ENCODE measurements at regions not wholly inside any gene's neighbourhood (a gene's known extent, or its start where the extent isn't known, plus 50 kb on each side); places are given as distances from the start of the nearest gene placed in this dataset.
"Not testable (repeated sequence)": the region's sequence is repeated elsewhere in the genome, so short reads cannot be mapped to it uniquely, and the experiment has no call there.

DNA sequence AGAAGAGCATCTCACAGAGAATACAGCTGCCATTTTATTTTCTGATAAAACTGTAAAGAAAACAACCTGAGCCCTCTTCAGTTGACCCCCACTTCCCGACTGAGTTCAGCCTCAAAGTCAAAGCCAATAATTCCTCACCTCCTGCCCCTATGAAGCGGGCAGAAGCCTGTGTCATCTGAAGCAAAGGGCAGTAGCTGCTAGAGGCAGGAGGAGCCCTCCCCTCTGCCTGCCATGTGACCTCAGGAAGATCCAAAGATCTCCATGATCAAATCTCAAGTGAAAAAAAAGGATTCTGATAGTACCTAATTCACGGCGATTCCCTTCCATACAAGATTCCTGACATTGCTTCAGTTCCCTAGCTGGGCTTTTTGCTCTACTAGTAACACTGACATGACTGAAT, 223.1 kb upstream of the CAND1 start:
- DNase-seq: no peak

DNA sequence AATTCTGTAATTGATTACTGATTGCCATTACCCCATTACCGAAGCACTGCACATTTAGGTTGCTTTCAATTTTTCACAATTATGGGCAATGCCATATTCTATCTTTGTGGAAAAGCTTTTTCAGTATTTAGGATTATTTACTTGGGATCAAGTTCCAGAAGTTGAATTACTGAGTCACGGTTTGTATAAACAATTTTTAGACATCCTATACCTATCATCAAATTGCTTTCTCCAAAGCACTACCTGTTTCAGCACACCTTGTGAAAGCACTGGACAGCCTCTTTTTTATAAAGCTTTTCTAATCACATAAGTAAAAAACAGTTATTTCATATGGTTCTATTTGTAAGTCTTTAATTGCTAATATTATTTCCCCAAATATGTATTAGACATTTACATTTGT, 221.5 kb upstream of the CAND1 start:
- DNase-seq: no peak

DNA sequence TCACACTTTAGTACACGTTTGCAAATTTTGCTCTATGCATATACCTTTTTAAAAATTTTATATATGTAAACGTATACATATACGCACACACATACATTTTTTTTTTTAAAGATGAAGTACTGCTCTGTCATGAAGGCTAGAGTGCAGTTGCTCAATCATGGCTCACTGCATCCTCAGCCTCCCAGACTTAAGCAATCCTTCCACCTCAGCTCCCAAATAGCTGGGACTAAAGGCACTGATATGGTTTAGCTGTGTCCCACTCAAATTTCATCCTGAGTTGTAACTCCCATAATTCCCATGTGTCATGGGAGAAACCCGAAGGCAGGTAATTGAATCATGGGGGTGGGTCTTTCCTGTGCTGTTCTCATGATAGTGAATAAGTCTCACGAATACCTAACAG, 220.8 kb upstream of the CAND1 start:
- no peak for DNase-seq

DNA sequence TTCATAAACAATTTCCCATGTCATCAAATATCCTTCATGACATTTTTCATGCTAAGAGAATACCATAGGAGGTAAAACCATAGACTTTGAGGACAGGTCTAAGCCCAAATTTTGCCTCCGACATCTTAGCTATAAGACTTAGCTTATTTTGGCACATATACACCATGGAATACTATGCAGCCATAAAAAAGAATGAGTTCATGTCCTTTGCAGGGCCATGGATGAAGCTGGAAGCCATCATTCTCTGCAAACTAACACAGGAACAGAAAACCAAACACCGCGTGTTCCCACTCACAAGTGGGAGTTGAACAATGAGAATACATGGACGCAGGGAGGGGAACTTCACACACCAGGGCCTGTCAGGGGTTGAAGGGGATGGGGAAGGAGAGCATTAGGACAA, 220.0 kb upstream of the CAND1 start:
- not testable (repeated sequence) for DNase-seq

DNA sequence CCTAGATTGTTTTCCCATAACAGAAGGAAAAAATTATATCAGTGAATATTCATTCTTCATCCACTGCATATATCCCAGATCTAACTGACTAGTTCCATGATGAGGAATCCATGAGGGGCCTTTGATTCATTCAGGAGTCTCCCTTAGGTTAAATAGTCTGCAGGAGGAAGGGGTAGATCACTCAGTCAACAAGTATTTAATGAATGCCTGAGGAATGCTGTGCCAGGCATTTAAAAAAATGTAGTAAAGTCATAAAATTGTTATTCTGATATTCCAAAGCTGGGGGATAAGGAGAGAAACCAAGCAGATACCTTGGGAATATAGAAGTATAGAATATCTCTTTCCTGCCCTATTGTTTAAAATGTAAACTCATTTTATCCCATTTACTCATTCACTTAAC, 216.2 kb upstream of the CAND1 start:
- no peak for DNase-seq

DNA sequence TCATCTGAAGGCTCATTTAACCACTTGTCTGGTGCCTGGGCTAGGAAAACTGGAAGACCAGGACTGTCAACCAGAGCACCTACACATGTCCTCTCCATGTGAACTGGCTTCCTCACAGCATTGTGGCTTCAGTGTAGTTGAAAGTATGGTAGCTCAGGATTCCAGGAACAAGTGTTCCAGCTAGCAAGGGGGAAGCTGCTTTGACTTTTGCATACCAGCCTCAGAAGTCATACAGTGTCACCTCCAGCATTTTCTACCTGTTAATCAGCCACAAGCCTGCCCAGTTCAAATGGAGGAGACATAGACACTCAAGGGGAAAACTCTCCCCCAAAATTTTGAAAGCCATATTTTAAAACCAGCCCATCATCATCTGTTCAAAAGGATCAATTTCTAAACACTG, 212.8 kb upstream of the CAND1 start:
- DNase-seq: no peak

DNA sequence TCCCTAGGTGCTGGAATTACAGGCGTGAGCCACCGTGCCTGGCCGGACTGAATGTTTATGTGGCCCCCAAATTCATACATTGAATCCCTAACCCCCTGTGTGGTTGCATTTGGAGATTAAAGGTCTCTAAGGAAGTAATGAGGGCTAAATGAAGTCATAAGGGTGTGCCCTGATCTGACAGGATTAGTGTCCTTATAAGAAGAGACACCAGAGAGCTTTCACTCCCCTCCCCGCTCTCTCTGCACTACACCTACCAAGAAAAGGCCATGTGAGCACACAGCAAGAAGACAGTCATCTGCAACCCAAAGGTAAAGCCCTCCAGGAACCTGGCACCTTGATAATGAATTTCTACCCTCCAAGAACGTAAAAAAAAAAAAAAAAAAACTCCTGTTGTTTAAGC, 212.1 kb upstream of the CAND1 start:
- DNase-seq: no peak

DNA sequence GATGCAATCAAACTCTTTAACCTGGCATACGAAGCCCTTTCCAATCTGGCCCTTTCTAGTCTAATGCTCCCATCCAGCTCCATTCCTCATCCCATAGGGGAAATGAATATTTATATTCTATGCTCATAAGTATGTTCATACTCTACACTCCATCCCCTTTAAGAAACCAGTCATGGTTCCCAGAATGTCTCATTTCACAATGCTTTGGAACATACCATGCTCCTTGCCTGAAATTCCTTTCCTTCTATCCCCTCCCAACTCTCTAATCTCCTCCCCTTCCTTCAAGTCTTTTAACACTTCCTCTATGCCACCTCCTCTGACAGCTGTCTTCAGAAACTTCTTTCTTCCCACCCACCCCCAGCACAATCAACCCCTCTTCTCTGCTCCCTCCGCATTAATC, 207.0 kb upstream of the CAND1 start:
- DNase-seq: no peak

DNA sequence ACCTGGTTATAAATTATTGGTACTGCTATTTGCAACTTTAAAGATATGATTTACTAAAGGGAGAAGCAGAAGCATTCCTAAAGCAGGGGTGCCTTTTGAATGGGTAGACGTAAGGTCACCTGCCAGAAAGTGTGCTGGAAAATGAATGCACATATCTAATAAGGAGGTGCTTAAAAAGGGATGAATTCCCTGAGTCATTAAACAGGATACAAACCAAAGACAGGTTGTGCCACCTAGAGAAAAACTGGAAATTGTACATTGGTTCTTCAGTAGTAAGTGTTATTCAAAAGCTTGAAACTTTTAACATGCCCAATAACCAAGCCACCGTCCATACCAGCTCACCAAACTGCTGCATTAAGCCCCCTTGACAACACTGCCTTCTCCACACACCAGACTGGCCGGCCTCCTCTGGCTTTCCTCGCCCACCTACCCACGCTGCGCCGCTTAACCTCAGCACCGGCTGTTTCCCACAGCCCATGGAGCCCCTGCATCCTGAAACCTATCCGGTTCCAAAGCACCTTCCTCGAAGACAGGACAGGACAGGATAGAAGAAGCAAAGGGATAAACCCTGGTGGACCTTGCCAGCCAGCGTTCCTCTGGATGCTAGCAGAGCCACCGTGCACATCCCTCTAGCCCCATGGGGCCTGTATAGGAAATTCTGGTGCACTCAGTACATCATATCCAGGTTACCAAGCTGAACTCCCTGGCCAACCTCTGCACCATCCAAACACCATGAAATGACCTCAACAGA, 201.5 kb upstream of the CAND1 start:
- no peak for DNase-seq

DNA sequence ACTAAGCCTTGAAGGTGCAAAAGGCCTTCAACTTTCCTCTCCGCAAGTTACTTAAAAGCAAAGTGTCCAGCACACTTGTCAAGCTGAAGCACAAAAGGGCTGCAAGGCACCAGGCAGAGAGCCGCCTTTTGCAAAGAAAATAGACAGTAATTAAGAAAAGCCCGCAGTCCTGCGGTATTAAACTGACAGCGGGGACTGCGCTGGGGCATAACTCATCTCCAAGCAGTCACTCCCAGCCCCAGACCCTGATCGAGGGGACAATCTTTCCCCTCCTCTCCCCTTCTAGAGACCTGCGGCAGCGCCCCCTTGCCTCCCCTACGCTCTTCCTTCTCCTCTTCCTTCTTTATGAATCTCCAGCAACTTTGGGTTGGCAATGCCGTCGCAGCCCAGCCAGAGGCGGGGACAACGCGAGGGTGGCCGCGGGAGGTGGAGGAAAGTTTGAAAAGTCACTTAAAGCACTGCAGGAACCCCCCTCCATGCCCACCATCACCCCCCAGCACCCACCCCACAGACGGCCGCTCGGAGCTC, 200.9 kb upstream of the CAND1 start:
- DNase-seq: no peak

DNA sequence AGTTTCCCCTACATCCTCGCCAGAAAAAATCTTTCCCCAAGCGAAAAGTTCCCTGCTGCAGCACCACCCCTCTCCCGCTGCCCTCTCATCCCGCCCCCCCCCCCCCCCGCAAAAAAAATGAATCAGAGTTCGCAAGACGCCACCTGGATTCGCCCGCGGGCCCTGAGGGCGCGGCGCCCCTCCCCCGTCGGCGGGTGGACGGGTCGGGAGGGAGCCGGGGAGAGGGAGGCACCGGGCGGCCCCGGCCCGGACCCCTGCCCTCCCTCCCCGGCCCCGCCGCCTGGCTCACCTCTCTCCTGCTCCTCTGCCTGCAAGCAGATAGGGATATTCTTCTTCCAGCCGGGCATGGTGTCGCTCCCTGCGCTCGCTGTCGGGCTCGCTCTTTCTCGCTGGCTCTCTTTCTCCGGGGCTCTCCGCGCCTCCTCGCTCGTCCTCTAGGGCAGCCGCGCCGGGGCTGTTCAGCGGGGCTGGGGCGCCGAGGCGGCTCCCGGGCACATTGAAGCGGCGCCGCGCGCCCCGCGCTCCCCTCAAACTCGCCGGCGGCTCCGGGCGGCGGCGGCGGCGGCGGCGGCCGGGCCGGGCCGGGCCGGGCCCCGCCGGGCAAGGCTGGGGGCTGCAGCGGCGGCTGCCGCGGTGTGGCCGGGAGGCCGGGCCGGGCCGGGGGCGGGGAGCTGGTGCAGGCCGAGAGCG, 200.3 kb upstream of the CAND1 start:
- DNase-seq: peak in 1 of 2 donors; percentile 30

DNA sequence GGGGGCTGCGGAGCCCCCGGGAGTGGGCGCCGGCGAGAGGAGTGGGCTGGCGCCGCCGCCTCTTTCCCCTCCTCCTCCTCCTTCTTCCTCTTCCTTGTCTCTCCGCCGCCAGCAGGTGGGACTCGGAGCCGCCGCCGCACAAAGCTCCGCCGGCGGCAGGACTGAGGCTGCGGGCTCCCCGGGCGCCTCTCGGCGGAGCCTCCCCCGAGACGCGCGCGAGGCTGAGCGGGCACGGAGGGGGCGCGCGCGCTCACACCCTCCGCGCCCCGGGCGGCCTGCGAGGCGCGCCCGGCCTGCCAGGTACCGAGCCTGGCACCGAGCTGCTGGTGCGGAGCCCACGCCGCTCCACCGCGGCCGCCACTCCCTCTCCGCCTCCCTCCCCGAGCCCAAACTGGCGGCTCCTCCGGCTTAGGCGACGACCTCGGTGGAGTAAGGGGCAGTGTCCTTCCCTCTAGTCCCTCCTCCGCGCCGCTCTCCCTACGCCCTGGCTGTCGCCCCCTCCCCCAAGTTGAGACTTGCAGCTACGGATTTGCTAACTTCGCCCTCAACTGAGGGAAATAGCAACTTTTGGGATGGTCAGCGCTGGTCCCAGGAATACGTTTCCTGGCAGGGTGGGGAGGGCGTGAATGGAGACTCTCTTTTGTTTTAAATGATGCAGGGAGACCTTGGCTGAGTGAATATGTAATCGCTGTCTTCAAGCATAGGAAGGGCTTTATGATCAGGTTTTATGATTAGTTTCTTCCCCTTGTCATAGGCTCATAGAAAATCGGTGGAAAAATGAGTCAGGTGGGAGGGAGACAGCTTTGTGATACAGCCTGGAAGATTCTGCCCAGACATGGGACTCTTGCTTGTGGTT, 199.5 kb upstream of the CAND1 start:
- no peak for DNase-seq

DNA sequence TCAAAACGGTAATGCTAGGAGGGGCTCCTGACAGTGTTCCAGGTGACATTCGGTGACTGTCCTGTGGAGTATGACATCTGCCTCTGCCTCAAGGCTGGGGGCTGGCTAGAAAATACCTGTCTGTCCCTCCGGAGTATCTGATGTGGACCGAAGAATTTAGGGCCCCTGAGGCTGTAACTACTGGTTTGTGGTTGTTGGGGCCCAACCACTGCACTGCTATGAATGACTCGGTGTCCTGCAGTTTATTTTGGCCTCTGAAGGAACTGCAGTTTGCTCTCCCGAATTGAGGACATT, 198.9 kb upstream of the CAND1 start:
- DNase-seq: no peak

DNA sequence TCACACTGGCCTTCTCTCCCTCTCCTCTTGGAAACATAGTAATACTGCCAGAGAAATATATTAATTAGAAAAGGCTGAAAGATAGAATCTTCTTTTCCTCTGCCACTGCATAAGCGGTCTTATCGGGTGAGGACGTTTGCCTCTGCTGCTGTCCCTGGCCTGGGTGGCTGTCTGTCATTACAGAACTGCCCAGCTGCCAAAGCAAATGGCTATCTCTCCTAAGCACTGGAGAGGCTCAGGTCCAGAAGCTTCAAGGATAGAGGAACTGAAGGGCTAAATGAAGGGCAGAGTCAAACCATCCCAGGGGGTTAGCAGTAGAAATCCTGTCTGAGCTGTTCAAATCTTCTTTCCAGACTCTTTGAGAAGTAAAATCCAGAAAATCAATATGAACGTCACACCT, 198.6 kb upstream of the CAND1 start:
- no peak for DNase-seq

DNA sequence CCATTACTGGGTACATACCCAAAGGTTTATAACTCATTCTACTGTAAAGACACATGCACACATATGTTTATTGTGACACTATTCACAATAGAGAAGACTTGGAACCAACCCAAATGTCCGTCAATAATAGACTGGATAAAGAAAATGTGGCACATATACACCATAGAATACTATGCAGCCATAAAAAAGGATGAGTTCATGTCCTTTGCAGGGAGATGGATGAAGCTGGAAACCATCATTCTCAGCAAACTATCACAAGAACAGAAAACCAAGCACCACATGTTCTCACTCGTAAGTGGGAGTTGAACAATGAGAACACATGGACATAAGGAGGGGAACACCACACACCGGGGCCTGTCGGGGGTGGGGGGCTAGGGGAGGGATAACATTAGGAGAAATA, 196.9 kb upstream of the CAND1 start:
- not testable (repeated sequence) for DNase-seq

DNA sequence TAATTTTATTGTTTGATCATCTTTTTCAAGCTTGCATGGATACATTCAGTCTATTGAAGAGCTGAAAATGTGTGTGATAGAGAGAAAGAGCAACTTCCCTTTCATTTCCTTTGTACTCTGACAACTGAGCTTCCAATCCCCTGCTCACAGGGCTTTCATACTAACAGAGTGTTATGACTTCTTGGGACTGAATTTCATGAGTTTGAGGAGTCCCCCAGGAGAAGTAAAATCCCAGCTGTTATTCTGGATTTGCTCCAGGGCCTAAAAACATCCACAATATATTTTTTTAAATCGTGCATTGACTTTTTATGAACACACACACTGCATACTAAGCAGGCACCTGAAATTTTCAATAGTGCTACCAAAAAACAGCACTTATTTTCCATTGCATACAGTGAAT, 195.8 kb upstream of the CAND1 start:
- DNase-seq: no peak

DNA sequence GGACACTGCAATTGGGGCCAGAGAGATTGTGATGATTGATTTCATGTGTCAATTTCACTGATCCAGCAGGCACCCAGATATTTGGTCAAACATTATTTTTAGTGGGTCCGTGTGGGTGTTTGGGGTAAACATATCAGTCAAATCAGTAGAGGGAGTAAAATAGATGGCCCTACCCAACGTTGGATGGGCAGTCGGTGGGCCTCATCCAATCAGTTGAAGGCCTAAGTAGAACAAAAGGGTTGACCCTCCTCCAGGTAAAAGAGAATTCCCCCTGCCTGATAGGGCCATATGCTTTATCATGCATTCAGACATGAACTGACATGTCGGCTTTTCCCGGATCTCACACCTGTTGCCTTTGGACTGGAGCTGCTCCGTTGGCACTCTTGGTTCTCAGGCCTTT, 195.1 kb upstream of the CAND1 start:
- DNase-seq: no peak

DNA sequence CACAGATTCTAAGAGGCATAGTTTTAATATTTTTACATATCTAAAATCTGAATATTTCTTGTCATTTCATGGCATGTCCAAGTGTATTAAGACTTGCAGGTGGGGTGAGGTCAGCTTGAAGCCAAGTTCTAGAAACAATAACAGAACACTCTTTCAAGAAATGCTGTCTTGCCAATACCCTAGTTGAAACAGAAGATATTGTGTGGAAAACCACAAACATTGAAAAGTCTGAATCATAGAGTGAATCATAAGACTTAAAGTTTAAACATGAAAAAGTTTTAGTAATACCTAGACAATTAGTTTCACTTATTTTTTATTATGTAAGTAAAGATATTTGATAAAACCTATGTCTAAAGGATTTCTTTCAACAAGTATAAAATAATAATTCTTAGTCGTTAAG, 191.5 kb upstream of the CAND1 start:
- DNase-seq: no peak

DNA sequence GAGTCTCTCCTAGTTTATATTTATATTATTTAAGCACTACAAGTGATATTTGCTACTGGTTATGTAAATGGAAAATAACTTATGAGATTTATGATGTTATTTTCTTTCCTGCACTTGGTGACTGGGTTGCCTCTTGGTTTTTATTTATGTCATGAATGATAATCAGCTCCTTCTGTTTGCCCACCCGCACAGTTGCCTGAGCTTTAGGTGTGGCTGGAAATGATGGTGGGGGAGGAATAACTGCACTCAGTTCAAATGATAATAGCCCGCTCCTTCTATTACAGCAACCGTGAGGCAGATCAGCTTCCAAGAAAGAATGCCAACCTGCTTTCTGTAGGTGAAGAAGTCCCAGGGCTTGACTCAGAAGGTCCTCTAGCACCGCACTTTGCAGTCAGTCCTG, 190.2 kb upstream of the CAND1 start:
- no peak for DNase-seq

DNA sequence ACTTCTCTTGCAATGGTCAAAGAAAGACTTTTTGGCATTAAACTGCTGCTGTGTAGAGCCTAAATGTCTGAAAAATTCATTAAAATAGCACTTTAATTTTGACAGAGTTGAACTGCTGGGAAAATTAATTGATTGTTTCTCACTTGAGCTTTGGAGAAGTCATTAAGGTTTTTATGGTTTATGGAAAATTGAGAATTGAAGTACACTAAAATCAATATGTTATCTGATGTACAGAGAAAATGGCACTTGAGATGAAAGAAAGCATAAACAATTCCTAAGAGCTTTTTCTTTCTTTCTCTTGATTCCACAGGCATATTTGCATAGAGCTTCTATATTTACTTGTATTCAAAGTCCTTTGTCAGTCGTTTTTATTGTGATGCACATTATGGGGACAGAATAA, 188.5 kb upstream of the CAND1 start:
- DNase-seq: no peak

DNA sequence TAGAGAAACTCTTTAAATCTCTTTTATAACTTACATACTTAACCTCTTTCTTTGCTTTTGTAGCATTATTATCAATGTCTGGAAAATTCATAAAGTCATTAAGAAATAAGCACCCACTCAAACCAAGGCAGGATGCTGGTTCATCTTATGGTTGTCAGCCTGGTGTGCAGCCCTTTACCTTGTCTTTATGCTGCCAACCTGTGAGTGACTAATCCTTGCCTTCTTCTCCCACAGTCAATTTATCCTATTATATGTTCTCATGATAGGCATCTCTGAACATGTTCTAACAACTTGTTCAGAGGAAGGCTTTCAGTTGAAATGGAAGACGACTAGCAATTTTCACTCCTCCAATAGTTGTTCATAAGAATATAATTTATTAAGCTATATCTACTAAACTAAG, 186.9 kb upstream of the CAND1 start:
- DNase-seq: no peak

DNA sequence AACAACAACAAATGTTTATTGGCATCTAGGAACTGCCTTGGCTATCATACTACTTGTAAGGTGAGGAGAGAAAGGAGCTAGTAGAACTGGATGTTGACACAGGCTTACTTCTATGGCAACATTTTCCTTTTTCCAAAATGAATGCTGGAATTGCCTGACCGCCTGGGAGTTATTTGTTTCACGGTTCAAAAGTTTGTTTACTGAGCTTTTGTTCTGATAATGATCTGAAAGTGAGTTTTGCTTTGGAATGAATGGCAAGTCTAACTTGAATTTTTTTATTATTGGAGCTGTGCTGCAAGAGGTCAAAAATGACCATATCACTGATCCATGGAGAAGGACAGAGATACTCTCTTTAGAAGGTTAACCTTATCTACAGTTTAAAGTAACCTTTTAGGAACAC, 183.5 kb upstream of the CAND1 start:
- DNase-seq: no peak

DNA sequence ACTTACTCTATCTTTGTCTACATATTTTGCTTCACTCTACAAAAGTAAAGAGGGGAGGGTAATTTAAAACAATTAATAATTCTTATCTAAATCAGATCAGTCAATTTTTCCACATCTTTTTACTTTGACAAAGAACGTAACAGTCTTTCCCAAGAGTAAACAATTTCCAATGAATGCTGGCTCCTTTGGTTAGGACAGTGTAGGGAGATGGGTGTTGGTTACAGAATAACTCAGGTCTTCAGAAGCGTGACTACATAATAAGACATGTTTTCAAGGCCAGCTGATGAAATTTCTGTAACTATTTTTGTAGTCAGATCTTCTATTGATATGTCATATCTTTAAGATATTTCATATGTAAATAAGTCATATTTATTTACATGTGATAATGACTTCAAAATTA, 183.0 kb upstream of the CAND1 start:
- no peak for DNase-seq

Data from bone marrow (tissue), 2 donors.